ENCODE measurements at regions not wholly inside any gene's neighbourhood (a gene's known extent, or its start where the extent isn't known, plus 50 kb on each side); places are given as distances from the start of the nearest gene placed in this dataset.

- H3K4me3 ChIP-seq: no peak overlapping the region
- H3K4me2 ChIP-seq (ENCODE audit: control insufficient read depth, insufficient read depth): no peak overlapping the region
- WGBS (ENCODE audit: insufficient coverage, insufficient replicate concordance, low lambda C conversion rate, missing lambda C conversion rate): 29% methylated on average over 3 of the region's 3 CpGs
- no TSS peak for BruUV-seq (replicated peaks)
- H3K4me1 ChIP-seq (ENCODE audit: control insufficient read depth, insufficient read depth, low read length): peaks cover 5% of the 10 kb centered on the region; the same call in 1 of the 2 replicates
- FAIRE-seq (no peak), ATAC-seq (no peak), DNase-seq (ENCODE audit: low read depth, low spot score) (no peak)
- no peaks in the 10 kb centered on the region for H3K9me3 ChIP-seq (replicated peaks; ENCODE audit: control insufficient read depth, insufficient read depth, low read length)
- H3K27ac ChIP-seq (ENCODE audit: control insufficient read depth, insufficient read depth): no peak overlapping the region
- H3K36me3 ChIP-seq (ENCODE audit: control insufficient read depth in 2 of 2, insufficient read depth in 2 of 2, low read length in 1 of 2): no peaks in the 10 kb centered on the region
- POLR2A ChIA-PET: no interaction called here
- intact Hi-C loops (cut with micrococcal nuclease; ENCODE audit: unreplicated experiment): no loop called here
- RAD21 ChIA-PET (ENCODE audit: unreplicated experiment): no interaction called here
- H2AFZ ChIP-seq (ENCODE audit: control insufficient read depth, low read depth, low read length): no peak overlapping the region
- CTCF ChIA-PET: no interaction called here
- SMC1A ChIA-PET (ENCODE audit: uncharacterized antibody, unreplicated experiment): no interaction called here
- H4K20me1 ChIP-seq (ENCODE audit: control insufficient read depth, insufficient read depth): no peaks in the 10 kb centered on the region
- H3K79me2 ChIP-seq (ENCODE audit: control insufficient read depth, insufficient read depth, low read length): no peaks in the 10 kb centered on the region
- H3K9ac ChIP-seq (ENCODE audit: control insufficient read depth, insufficient read depth, low read length): no peak overlapping the region
- no peaks in the 10 kb centered on the region for H3K27me3 ChIP-seq (replicated peaks in 1 of 2; ENCODE audit: control insufficient read depth in 2 of 2, insufficient read depth in 2 of 2, low read length in 1 of 2)
- in situ Hi-C loops (cut with MboI): no loop called here
- no peak for TF ChIP-seq GATAD2B (conservative IDR thresholded peaks at IDR 0.05; ENCODE audit: low read depth)
- TF ChIP-seq, protein P1, sequence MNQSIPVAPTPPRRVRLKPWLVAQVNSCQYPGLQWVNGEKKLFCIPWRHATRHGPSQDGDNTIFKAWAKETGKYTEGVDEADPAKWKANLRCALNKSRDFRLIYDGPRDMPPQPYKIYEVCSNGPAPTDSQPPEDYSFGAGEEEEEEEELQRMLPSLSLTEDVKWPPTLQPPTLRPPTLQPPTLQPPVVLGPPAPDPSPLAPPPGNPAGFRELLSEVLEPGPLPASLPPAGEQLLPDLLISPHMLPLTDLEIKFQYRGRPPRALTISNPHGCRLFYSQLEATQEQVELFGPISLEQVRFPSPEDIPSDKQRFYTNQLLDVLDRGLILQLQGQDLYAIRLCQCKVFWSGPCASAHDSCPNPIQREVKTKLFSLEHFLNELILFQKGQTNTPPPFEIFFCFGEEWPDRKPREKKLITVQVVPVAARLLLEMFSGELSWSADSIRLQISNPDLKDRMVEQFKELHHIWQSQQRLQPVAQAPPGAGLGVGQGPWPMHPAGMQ (IDR thresholded peaks at IDR 0.05; ENCODE audit: borderline replicate concordance): no peak
- TF ChIP-seq RB1 (IDR thresholded peaks at IDR 0.05; ENCODE audit: borderline replicate concordance): no peak
- TF ChIP-seq SMAD5 (IDR thresholded peaks at IDR 0.05; ENCODE audit: low read depth): no peak
- no peak for TF ChIP-seq FOXM1 (IDR thresholded peaks at IDR 0.05; ENCODE audit: low read depth, low read length)
- TF ChIP-seq, protein P2, sequence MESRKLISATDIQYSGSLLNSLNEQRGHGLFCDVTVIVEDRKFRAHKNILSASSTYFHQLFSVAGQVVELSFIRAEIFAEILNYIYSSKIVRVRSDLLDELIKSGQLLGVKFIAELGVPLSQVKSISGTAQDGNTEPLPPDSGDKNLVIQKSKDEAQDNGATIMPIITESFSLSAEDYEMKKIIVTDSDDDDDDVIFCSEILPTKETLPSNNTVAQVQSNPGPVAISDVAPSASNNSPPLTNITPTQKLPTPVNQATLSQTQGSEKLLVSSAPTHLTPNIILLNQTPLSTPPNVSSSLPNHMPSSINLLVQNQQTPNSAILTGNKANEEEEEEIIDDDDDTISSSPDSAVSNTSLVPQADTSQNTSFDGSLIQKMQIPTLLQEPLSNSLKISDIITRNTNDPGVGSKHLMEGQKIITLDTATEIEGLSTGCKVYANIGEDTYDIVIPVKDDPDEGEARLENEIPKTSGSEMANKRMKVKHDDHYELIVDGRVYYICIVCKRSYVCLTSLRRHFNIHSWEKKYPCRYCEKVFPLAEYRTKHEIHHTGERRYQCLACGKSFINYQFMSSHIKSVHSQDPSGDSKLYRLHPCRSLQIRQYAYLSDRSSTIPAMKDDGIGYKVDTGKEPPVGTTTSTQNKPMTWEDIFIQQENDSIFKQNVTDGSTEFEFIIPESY (IDR thresholded peaks at IDR 0.05): no peak
- TF ChIP-seq ZZZ3 (IDR thresholded peaks at IDR 0.05; ENCODE audit: control insufficient read depth, insufficient read length, low read depth): no peak
- no peak for TF ChIP-seq CUX1 (IDR thresholded peaks at IDR 0.05; ENCODE audit: insufficient replicate concordance, low read depth, low read length)
- no peak for TF ChIP-seq BHLHE40 (IDR thresholded peaks at IDR 0.05; ENCODE audit: borderline replicate concordance in 1 of 2, low read depth in 2 of 2, low read length in 1 of 2)
- TF ChIP-seq USF2 (IDR thresholded peaks at IDR 0.05; ENCODE audit: borderline replicate concordance, low read depth, low read length): no peak
- TF ChIP-seq, protein P3, sequence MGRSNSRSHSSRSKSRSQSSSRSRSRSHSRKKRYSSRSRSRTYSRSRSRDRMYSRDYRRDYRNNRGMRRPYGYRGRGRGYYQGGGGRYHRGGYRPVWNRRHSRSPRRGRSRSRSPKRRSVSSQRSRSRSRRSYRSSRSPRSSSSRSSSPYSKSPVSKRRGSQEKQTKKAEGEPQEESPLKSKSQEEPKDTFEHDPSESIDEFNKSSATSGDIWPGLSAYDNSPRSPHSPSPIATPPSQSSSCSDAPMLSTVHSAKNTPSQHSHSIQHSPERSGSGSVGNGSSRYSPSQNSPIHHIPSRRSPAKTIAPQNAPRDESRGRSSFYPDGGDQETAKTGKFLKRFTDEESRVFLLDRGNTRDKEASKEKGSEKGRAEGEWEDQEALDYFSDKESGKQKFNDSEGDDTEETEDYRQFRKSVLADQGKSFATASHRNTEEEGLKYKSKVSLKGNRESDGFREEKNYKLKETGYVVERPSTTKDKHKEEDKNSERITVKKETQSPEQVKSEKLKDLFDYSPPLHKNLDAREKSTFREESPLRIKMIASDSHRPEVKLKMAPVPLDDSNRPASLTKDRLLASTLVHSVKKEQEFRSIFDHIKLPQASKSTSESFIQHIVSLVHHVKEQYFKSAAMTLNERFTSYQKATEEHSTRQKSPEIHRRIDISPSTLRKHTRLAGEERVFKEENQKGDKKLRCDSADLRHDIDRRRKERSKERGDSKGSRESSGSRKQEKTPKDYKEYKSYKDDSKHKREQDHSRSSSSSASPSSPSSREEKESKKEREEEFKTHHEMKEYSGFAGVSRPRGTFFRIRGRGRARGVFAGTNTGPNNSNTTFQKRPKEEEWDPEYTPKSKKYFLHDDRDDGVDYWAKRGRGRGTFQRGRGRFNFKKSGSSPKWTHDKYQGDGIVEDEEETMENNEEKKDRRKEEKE (IDR thresholded peaks at IDR 0.05): no peak
- no peak for TF ChIP-seq GABPA (IDR thresholded peaks at IDR 0.05; ENCODE audit: low read depth)
- TF ChIP-seq TCF12 (IDR thresholded peaks at IDR 0.05; ENCODE audit: low read depth, low read length): no peak
Observed at GRCh38 chr1:74853756-74854155, 120.8 kb downstream of the TYW3 start.

Measured in GM12878 (cell line).